ENCODE measurements at regions not wholly inside any gene's neighbourhood (a gene's known extent, or its start where the extent isn't known, plus 50 kb on each side); places are given as distances from the start of the nearest gene placed in this dataset.

DNA sequence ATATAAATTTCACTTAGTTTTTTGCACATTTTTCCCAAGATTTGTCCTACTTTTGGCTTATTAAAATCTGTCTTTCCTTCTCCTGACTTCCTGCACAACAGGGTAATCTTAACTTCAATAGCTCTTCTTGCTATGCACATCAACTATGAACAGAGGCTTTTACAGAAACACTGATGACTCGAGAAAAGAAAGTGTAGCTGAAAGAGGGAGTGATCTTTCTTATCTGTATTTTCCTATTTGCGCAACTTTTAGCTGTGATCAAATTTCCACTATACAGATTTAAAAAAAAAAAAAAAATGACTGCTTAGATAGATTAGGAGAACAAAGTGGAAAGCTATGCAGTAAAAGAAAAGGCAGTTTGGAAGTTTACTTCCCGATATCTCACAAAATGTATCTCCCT lies 406.9 kb downstream of the LIG4 start:
- no peak for ATAC-seq
- TF ChIP-seq CSDC2 (CRISPR knock-in tag; IDR thresholded peaks at IDR 0.05) (no peak), BACH2 (CRISPR knock-in tag; IDR thresholded peaks at IDR 0.05; ENCODE audit: borderline replicate concordance) (no peak), RARB (CRISPR knock-in tag; IDR thresholded peaks at IDR 0.05) (no peak), ZNF8 (CRISPR knock-in tag; IDR thresholded peaks at IDR 0.05) (no peak), OSR1 (CRISPR knock-in tag; IDR thresholded peaks at IDR 0.05) (no peak), ZNF565 (CRISPR knock-in tag; conservative IDR thresholded peaks at IDR 0.05; ENCODE audit: low read depth) (no peak), TOX (CRISPR knock-in tag; IDR thresholded peaks at IDR 0.05; ENCODE audit: borderline replicate concordance) (no peak), ARNTL (CRISPR knock-in tag; IDR thresholded peaks at IDR 0.05; ENCODE audit: borderline replicate concordance, low read depth) (no peak), ZC3H10 (CRISPR knock-in tag; IDR thresholded peaks at IDR 0.05) (no peak), ISL1 (CRISPR knock-in tag; IDR thresholded peaks at IDR 0.05) (no peak), PPARA (CRISPR knock-in tag; IDR thresholded peaks at IDR 0.05; ENCODE audit: borderline replicate concordance) (no peak), ESRRG (CRISPR knock-in tag; IDR thresholded peaks at IDR 0.05) (no peak)
- TF ChIP-seq, protein P1, sequence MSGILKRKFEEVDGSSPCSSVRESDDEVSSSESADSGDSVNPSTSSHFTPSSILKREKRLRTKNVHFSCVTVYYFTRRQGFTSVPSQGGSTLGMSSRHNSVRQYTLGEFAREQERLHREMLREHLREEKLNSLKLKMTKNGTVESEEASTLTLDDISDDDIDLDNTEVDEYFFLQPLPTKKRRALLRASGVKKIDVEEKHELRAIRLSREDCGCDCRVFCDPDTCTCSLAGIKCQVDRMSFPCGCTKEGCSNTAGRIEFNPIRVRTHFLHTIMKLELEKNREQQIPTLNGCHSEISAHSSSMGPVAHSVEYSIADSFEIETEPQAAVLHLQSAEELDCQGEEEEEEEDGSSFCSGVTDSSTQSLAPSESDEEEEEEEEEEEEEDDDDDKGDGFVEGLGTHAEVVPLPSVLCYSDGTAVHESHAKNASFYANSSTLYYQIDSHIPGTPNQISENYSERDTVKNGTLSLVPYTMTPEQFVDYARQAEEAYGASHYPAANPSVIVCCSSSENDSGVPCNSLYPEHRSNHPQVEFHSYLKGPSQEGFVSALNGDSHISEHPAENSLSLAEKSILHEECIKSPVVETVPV (CRISPR knock-in tag; IDR thresholded peaks at IDR 0.05), result no peak
- TF ChIP-seq, protein P2, sequence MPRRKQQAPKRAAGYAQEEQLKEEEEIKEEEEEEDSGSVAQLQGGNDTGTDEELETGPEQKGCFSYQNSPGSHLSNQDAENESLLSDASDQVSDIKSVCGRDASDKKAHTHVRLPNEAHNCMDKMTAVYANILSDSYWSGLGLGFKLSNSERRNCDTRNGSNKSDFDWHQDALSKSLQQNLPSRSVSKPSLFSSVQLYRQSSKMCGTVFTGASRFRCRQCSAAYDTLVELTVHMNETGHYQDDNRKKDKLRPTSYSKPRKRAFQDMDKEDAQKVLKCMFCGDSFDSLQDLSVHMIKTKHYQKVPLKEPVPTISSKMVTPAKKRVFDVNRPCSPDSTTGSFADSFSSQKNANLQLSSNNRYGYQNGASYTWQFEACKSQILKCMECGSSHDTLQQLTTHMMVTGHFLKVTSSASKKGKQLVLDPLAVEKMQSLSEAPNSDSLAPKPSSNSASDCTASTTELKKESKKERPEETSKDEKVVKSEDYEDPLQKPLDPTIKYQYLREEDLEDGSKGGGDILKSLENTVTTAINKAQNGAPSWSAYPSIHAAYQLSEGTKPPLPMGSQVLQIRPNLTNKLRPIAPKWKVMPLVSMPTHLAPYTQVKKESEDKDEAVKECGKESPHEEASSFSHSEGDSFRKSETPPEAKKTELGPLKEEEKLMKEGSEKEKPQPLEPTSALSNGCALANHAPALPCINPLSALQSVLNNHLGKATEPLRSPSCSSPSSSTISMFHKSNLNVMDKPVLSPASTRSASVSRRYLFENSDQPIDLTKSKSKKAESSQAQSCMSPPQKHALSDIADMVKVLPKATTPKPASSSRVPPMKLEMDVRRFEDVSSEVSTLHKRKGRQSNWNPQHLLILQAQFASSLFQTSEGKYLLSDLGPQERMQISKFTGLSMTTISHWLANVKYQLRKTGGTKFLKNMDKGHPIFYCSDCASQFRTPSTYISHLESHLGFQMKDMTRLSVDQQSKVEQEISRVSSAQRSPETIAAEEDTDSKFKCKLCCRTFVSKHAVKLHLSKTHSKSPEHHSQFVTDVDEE (CRISPR knock-in tag; IDR thresholded peaks at IDR 0.05), result no peak

DNA sequence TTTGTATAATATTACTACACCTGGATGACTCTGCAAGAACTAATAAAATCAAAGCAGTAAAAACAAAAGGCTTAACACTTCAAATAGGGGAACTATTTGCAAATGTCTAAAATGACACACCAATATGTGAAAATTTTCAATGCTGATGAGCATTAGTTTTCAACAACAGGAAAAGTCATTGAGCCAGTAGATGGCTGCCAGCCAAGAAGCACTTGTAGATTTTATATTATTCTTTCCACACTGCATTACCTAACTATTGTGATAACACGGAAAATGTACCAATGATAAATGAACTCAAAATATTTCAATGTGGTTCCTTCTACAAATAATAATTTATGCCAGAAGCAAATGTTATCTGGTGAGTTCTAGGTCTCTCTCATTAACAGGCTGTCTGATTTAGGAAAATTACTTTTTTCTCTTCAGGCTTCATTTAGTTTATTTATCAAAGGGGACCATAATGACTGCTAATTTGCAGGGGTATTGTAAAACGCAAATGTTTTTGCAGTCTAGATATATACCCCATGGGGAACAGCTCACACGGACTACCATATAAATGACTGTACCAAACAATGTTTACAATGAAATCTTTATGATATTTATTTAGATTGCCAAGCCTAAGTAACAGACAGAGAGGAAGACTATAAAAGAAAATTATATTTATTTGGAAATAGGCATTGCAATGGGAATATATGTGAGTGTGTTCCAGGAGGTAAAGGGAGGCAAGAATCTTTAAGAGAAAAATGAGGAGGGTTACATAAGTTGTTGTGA lies 407.8 kb downstream of the LIG4 start:
- TF ChIP-seq ZNF565 (CRISPR knock-in tag; conservative IDR thresholded peaks at IDR 0.05; ENCODE audit: low read depth) (no peak), ZFP3 (CRISPR knock-in tag; IDR thresholded peaks at IDR 0.05) (no peak), ZC3H10 (CRISPR knock-in tag; IDR thresholded peaks at IDR 0.05) (no peak), ISL1 (CRISPR knock-in tag; IDR thresholded peaks at IDR 0.05) (no peak)
- TF ChIP-seq, protein P3, sequence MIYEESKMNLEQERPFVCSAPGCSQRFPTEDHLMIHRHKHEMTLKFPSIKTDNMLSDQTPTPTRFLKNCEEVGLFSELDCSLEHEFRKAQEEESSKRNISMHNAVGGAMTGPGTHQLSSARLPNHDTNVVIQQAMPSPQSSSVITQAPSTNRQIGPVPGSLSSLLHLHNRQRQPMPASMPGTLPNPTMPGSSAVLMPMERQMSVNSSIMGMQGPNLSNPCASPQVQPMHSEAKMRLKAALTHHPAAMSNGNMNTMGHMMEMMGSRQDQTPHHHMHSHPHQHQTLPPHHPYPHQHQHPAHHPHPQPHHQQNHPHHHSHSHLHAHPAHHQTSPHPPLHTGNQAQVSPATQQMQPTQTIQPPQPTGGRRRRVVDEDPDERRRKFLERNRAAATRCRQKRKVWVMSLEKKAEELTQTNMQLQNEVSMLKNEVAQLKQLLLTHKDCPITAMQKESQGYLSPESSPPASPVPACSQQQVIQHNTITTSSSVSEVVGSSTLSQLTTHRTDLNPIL (CRISPR knock-in tag; IDR thresholded peaks at IDR 0.05; ENCODE audit: low read depth), result no peak
- TF ChIP-seq, protein P4, sequence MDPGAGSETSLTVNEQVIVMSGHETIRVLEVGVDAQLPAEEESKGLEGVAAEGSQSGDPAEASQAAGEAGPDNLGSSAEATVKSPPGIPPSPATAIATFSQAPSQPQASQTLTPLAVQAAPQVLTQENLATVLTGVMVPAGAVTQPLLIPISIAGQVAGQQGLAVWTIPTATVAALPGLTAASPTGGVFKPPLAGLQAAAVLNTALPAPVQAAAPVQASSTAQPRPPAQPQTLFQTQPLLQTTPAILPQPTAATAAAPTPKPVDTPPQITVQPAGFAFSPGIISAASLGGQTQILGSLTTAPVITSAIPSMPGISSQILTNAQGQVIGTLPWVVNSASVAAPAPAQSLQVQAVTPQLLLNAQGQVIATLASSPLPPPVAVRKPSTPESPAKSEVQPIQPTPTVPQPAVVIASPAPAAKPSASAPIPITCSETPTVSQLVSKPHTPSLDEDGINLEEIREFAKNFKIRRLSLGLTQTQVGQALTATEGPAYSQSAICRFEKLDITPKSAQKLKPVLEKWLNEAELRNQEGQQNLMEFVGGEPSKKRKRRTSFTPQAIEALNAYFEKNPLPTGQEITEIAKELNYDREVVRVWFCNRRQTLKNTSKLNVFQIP (CRISPR knock-in tag; IDR thresholded peaks at IDR 0.05; ENCODE audit: borderline replicate concordance, low read depth), result no peak
- no peak for ATAC-seq

DNA sequence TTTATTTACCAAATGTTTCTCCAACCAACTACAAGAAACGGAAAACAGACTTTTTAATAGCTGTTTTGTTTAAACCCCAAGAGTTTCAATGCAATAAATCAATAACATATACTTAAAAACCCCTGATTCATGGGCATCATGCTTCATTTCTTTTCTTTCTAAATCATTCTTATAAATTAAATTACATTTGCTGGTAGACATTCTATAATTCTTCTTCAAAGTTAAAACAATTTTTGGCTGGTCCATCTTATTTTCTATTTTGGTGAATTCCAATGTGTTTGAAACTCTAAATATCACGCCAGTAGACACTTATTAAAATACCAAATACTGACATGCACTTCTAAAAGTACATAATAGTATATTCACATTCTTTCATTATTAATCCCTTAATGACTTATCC lies 408.6 kb downstream of the LIG4 start:
- TF ChIP-seq, protein P5, sequence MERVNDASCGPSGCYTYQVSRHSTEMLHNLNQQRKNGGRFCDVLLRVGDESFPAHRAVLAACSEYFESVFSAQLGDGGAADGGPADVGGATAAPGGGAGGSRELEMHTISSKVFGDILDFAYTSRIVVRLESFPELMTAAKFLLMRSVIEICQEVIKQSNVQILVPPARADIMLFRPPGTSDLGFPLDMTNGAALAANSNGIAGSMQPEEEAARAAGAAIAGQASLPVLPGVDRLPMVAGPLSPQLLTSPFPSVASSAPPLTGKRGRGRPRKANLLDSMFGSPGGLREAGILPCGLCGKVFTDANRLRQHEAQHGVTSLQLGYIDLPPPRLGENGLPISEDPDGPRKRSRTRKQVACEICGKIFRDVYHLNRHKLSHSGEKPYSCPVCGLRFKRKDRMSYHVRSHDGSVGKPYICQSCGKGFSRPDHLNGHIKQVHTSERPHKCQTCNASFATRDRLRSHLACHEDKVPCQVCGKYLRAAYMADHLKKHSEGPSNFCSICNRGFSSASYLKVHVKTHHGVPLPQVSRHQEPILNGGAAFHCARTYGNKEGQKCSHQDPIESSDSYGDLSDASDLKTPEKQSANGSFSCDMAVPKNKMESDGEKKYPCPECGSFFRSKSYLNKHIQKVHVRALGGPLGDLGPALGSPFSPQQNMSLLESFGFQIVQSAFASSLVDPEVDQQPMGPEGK (CRISPR knock-in tag; IDR thresholded peaks at IDR 0.05; ENCODE audit: borderline replicate concordance), result no peak
- no peak for TF ChIP-seq ZFP30 (CRISPR knock-in tag; IDR thresholded peaks at IDR 0.05)
- TF ChIP-seq, protein P1 (CRISPR knock-in tag; IDR thresholded peaks at IDR 0.05), result no peak
- TF ChIP-seq ZNF8 (CRISPR knock-in tag; IDR thresholded peaks at IDR 0.05), result no peak
- TF ChIP-seq ISL1 (CRISPR knock-in tag; IDR thresholded peaks at IDR 0.05), result peak; percentile 90
- no peak for TF ChIP-seq ESRRG (CRISPR knock-in tag; IDR thresholded peaks at IDR 0.05)
- no peak for TF ChIP-seq ZFP3 (CRISPR knock-in tag; IDR thresholded peaks at IDR 0.05)
- no peak for ATAC-seq
